Hepatocyte (in vitro differentiated cells): ENCODE measurements at regions not wholly inside any gene's neighbourhood (a gene's known extent, or its start where the extent isn't known, plus 50 kb on each side); places are given as distances from the start of the nearest gene placed in this dataset.

Source experiments
- DNase-seq: peaks from one replicate; pipeline ENCODE4 v3.0.0-alpha.2; 2016; ENCODE audit warnings: low spot score
- H2AFZ ChIP-seq: fragments of 200-600 bp; sonication (generic); 2 replicates; pipeline ENCODE4 v1.6.0; 2016; ENCODE audit warnings: antibody characterized with exemption, mild to moderate bottlenecking
- H3K27ac ChIP-seq: fragments of 200-600 bp; sonication (generic); 2 replicates; pipeline ENCODE4 v1.5.1; 2016; ENCODE audit warnings: mild to moderate bottlenecking
- H3K27me3 ChIP-seq: fragments of 200-600 bp; sonication (generic); 2 replicates; pipeline ENCODE4 v1.6.1; 2016
- H3K36me3 ChIP-seq: fragments of 200-600 bp; sonication (generic); replicated peaks from 2 replicates; pipeline ENCODE4 v1.5.1; 2016; ENCODE audit warnings: low read depth; ENCODE audit not compliant: insufficient read depth
- H3K4me1 ChIP-seq: fragments of 200-600 bp; sonication (generic); 2 replicates; pipeline ENCODE4 v1.5.1; 2016; ENCODE audit warnings: mild to moderate bottlenecking, moderate library complexity; ENCODE audit not compliant: insufficient read depth
- H3K4me2 ChIP-seq: fragments of 200-600 bp; sonication (generic); 2 replicates; pipeline ENCODE4 v1.6.0; 2016
- H3K4me3 ChIP-seq: fragments of 200-600 bp; sonication (generic); 2 replicates; pipeline ENCODE4 v1.5.1; 2016; ENCODE audit warnings: mild to moderate bottlenecking
- H3K79me2 ChIP-seq: fragments of 200-600 bp; sonication (generic); 2 replicates; pipeline ENCODE4 v1.6.0; 2017; ENCODE audit warnings: mild to moderate bottlenecking
- H3K9me2 ChIP-seq: fragments of 200-600 bp; sonication (generic); replicated peaks from 2 replicates; pipeline ENCODE4 v1.6.0; 2017; ENCODE audit warnings: mild to moderate bottlenecking; ENCODE audit not compliant: insufficient read depth
- H3K9me3 ChIP-seq: fragments of 200-600 bp; sonication (generic); 2 replicates; pipeline ENCODE4 v1.5.1; 2016; ENCODE audit warnings: low read depth, mild to moderate bottlenecking
- H4K20me1 ChIP-seq: fragments of 200-600 bp; sonication (generic); 2 replicates; pipeline ENCODE4 v1.6.0; 2016; ENCODE audit warnings: mild to moderate bottlenecking; ENCODE audit not compliant: insufficient read depth, poor library complexity, severe bottlenecking
- CTCF ChIP-seq: fragments of 200-600 bp; sonication (generic); IDR thresholded peaks from 2 replicates; pipeline ENCODE4 v1.5.1; 2016; ENCODE audit warnings: antibody characterized with exemption, mild to moderate bottlenecking; ENCODE audit not compliant: poor library complexity
- EZH2 ChIP-seq: fragments of 200-600 bp; sonication (generic); IDR thresholded peaks from 2 replicates; pipeline ENCODE4 v1.6.1; 2016; ENCODE audit warnings: antibody characterized with exemption, mild to moderate bottlenecking, borderline replicate concordance
- EZH2phosphoT487 ChIP-seq: fragments of 200-600 bp; sonication (generic); IDR thresholded peaks from one replicate; pipeline ENCODE4 v1.6.1; 2018; ENCODE audit warnings: antibody characterized with exemption, mild to moderate bottlenecking, low read depth, moderate library complexity; ENCODE audit not compliant: unreplicated experiment, severe bottlenecking
- WGBS: methylation state at CpG from one replicate; pipeline ENCODE4 v1.1.6; 2016; ENCODE audit warnings: low lambda C conversion rate; ENCODE audit errors: missing lambda C conversion rate; 5-methylcytosine and 5-hydroxymethylcytosine counted together

GRCh38 chr14:43207189-43207588 is 1299.9 kb downstream of the FSCB start:
- no peak for DNase-seq
- H3K9me3 ChIP-seq = no peaks in the 10 kb centered on the region
- 78% methylated on average over 2 of the region's 2 CpGs for WGBS

GRCh38 chr14:43204816-43205215 is 1302.3 kb downstream of the FSCB start:
- DNase-seq = no peak
- no peaks in the 10 kb centered on the region for H3K4me1 ChIP-seq
- no peaks in the 10 kb centered on the region for H3K27me3 ChIP-seq
- H3K9me3 ChIP-seq = no peaks in the 10 kb centered on the region
- no peak overlapping the region for H3K27ac ChIP-seq
- WGBS = 33% methylated on average over 2 of the region's 2 CpGs
- no peak overlapping the region for H3K4me2 ChIP-seq
- no peak overlapping the region for H3K4me3 ChIP-seq
- no peak for TF ChIP-seq EZH2
- TF ChIP-seq EZH2phosphoT487 = no peak
- no peak for TF ChIP-seq CTCF
- no peaks in the 10 kb centered on the region for H3K79me2 ChIP-seq
- no peak overlapping the region for H2AFZ ChIP-seq
- no peaks in the 10 kb centered on the region for H3K9me2 ChIP-seq
- no peaks in the 10 kb centered on the region for H4K20me1 ChIP-seq
- H3K36me3 ChIP-seq = no peaks in the 10 kb centered on the region

More at GRCh38 chr14:43207189-43207588, 1299.9 kb downstream of the FSCB start:
- Histone ChIP-seq H4K20me1 (no peaks in the 10 kb centered on the region), H3K27me3 (no peaks in the 10 kb centered on the region), H3K4me1 (no peaks in the 10 kb centered on the region), H3K4me2 (no peak overlapping the region), H3K79me2 (no peaks in the 10 kb centered on the region), H3K27ac (no peak overlapping the region), H3K9me2 (no peaks in the 10 kb centered on the region), H2AFZ (no peak overlapping the region), H3K4me3 (no peak overlapping the region), H3K36me3 (no peaks in the 10 kb centered on the region)
- TF ChIP-seq EZH2phosphoT487 (no peak), CTCF (no peak), EZH2 (no peak)

DNA sequence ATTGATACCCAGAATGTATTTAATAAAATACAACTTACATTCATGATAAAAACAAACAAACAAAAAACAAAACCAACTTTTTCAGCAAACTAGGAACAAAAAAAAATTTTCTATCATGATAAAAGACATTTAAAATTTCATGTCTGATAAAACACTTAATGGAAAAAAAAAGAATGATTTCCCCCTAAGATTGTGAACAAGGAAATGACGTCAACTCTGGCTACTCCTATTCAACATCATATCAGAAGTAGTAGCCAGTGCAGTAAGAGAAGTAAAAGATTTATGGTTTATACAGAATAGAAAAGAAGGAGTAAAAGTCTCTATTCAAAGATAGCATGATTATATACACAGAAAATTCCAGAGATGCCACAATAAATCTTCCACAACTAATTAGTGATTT is 1306.6 kb downstream of the FSCB start:
- Histone ChIP-seq H3K79me2 (no peaks in the 10 kb centered on the region), H3K36me3 (no peaks in the 10 kb centered on the region), H2AFZ (no peak overlapping the region), H4K20me1 (no peaks in the 10 kb centered on the region), H3K9me2 (no peaks in the 10 kb centered on the region), H3K27ac (no peak overlapping the region), H3K27me3 (no peaks in the 10 kb centered on the region), H3K4me1 (no peaks in the 10 kb centered on the region), H3K4me3 (no peak overlapping the region), H3K9me3 (no peaks in the 10 kb centered on the region), H3K4me2 (no peak overlapping the region)
- DNase-seq = no peak
- 86% methylated on average over 1 of the region's 1 CpG for WGBS
- no peak for TF ChIP-seq CTCF
- no peak for TF ChIP-seq EZH2phosphoT487
- no peak for TF ChIP-seq EZH2

DNA sequence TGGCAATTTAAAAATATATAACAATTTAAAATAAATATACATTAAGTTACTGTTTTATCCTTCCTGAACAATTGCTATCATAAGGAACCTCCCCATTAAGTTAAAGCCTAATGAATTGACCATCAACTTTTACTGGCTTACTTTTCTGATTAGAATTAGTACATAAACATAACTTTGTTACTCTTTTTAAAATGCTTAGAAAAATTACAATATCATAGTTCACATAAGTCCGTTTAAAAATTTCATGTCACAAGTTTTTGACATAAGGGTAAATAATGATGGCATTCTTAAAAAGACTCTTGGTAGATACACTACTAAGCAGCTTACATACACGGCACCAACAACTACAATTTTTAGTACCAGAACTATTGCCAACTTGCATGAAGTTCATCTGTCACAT is 1308.6 kb downstream of the FSCB start:
- Histone ChIP-seq H3K4me1 (no peaks in the 10 kb centered on the region), H3K4me2 (no peak overlapping the region), H3K9me2 (no peaks in the 10 kb centered on the region), H3K79me2 (no peaks in the 10 kb centered on the region), H3K9me3 (no peaks in the 10 kb centered on the region), H3K27me3 (no peaks in the 10 kb centered on the region), H3K27ac (no peak overlapping the region), H2AFZ (no peak overlapping the region), H3K36me3 (no peaks in the 10 kb centered on the region), H4K20me1 (no peaks in the 10 kb centered on the region), H3K4me3 (no peak overlapping the region)
- DNase-seq = no peak
- no peak for TF ChIP-seq CTCF
- no peak for TF ChIP-seq EZH2
- no peak for TF ChIP-seq EZH2phosphoT487
- 89% methylated on average over 2 of the region's 2 CpGs for WGBS
